OCI-M2 (cell line): ENCODE measurements at regions not wholly inside any gene's neighbourhood (a gene's known extent, or its start where the extent isn't known, plus 50 kb on each side); places are given as distances from the start of the nearest gene placed in this dataset.

Source experiments
- DNase-seq: peaks from one replicate; lab custom pipeline; 2025; ENCODE audit not compliant: unreplicated experiment; lab: John Stamatoyannopoulos, UW

GRCh38 chr3:5796541-5796940, 609.0 kb downstream of the EDEM1 start:
- no peak for DNase-seq

GRCh38 chr3:5798809-5799208, 611.3 kb downstream of the EDEM1 start:
- DNase-seq = no peak

GRCh38 chr3:5799398-5799797, 611.9 kb downstream of the EDEM1 start:
- no peak for DNase-seq

GRCh38 chr3:5800965-5801364, 613.5 kb downstream of the EDEM1 start:
- DNase-seq = no peak

- DNase-seq = no peak
Measured at GRCh38 chr3:5806192-5806591, 618.7 kb downstream of the EDEM1 start.

GRCh38 chr3:5809586-5810246, 622.2 kb downstream of the EDEM1 start:
- DNase-seq = no peak

- DNase-seq = no peak
Measured at GRCh38 chr3:5811016-5811415, 623.5 kb downstream of the EDEM1 start.

- no peak for DNase-seq
Measured at GRCh38 chr3:5813521-5813920, 626.0 kb downstream of the EDEM1 start.

- no peak for DNase-seq
Measured at GRCh38 chr3:5822843-5823242, 635.3 kb downstream of the EDEM1 start.

GRCh38 chr3:5826467-5826866, 639.0 kb downstream of the EDEM1 start:
- DNase-seq = no peak

GRCh38 chr3:5828251-5828650, 640.7 kb downstream of the EDEM1 start:
- no peak for DNase-seq

- DNase-seq = no peak
Measured at GRCh38 chr3:5840056-5840455, 652.5 kb downstream of the EDEM1 start.

- DNase-seq = no peak
Measured at GRCh38 chr3:5841599-5841998, 654.1 kb downstream of the EDEM1 start.

GRCh38 chr3:5846261-5846660, 658.8 kb downstream of the EDEM1 start:
- DNase-seq = no peak

GRCh38 chr3:5861151-5861550, 673.6 kb downstream of the EDEM1 start:
- no peak for DNase-seq

- no peak for DNase-seq
Measured at GRCh38 chr3:5874931-5875341, 687.4 kb downstream of the EDEM1 start.

GRCh38 chr3:5888851-5889250, 701.3 kb downstream of the EDEM1 start:
- no peak for DNase-seq

GRCh38 chr3:5889374-5889773, 701.9 kb downstream of the EDEM1 start:
- DNase-seq = no peak

GRCh38 chr3:5891711-5892110, 704.2 kb downstream of the EDEM1 start:
- DNase-seq = no peak

GRCh38 chr3:5898106-5898505, 710.6 kb downstream of the EDEM1 start:
- no peak for DNase-seq

- DNase-seq = no peak
Measured at GRCh38 chr3:5899014-5899761, 711.7 kb downstream of the EDEM1 start.

GRCh38 chr3:5917932-5918331, 730.4 kb downstream of the EDEM1 start:
- no peak for DNase-seq

- DNase-seq = no peak
Measured at GRCh38 chr3:5918626-5919025, 731.1 kb downstream of the EDEM1 start.
